ENCODE measurements at regions not wholly inside any gene's neighbourhood (a gene's known extent, or its start where the extent isn't known, plus 50 kb on each side); places are given as distances from the start of the nearest gene placed in this dataset.

DNA sequence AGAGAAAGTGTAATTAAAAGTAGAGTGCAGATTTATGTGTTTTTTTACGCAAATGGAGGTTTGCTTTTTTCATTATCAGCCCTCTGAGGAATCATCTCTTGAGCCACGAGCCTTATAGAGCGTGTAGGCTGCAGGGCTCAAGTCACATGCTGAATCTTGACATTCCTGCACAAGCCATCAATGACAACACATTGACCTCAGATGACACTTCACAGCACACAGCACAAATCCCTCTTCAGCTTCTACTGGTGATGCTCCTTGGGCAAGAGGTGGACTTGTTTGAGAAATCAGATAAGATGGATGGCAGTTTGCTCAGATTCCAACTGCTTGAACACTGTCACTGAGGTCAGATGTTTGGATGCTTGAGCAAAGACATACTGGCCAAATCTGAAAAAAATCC, 250.6 kb downstream of the SNCA start:
- H3K27ac Mint-ChIP-seq: no peak overlapping the region
- H3K27me3 Mint-ChIP-seq: peaks cover 3% of the 10 kb centered on the region
- H3K9me3 Mint-ChIP-seq (ENCODE audit: insufficient read depth): no peaks in the 10 kb centered on the region
- DNase-seq: no peak
- Histone ChIP-seq H3K4me3 (ENCODE audit: control extremely low read depth in 1 of 5, extremely low read depth in 1 of 5, insufficient read depth in 1 of 5, low read depth in 2 of 5, low read length in 4 of 5) (no peak overlapping the region), H3K36me3 (replicated peaks in 1 of 2; ENCODE audit: control extremely low read depth in 1 of 2, control insufficient read depth in 1 of 2, extremely low read depth in 1 of 2, insufficient read depth in 2 of 2, low read length in 1 of 2) (no peaks in the 10 kb centered on the region), H3K27me3 (replicated peaks in 1 of 4; ENCODE audit: control extremely low read depth in 1 of 4, control insufficient read depth in 3 of 4, insufficient read depth in 4 of 4, low read length in 3 of 4) (no peaks in the 10 kb centered on the region), H2AFZ (ENCODE audit: insufficient read depth, low read depth, low read length, poor library complexity, severe bottlenecking) (no peak overlapping the region), H3K4me2 (replicated peaks; ENCODE audit: low read depth, low read length, poor library complexity, severe bottlenecking) (no peak overlapping the region), H3K4me1 (ENCODE audit: control insufficient read depth in 2 of 2, insufficient read depth in 2 of 2, low read length in 2 of 2) (no peaks in the 10 kb centered on the region), H3K27ac (ENCODE audit: low read length in 2 of 2) (no peak overlapping the region), H3K9ac (ENCODE audit: low read length) (no peak overlapping the region), H3K9me3 (ENCODE audit: control extremely low read depth in 1 of 3, control insufficient read depth in 2 of 3, insufficient read depth in 1 of 3, low read length in 2 of 3) (no peaks in the 10 kb centered on the region), H3K79me2 (ENCODE audit: control insufficient read depth, insufficient read depth, low read length) (no peaks in the 10 kb centered on the region), H4K20me1 (ENCODE audit: control insufficient read depth, insufficient read depth, low read length, poor library complexity, severe bottlenecking) (no peaks in the 10 kb centered on the region)
- 80% methylated on average over 2 of the region's 3 CpGs for WGBS (ENCODE audit: insufficient coverage)
- ChIA-PET POLR2A (no interaction called here), CTCF (no interaction called here)
- H3K4me1 Mint-ChIP-seq: no peaks in the 10 kb centered on the region
- intact Hi-C loops (cut with micrococcal nuclease): no loop called here
- H3K4me3 Mint-ChIP-seq: no peak overlapping the region
- ATAC-seq (ENCODE audit: low read depth): no peak
- no peak for TF ChIP-seq CTCF (IDR thresholded peaks at IDR 0.05)
- TF ChIP-seq EZH2 (IDR thresholded peaks at IDR 0.05; ENCODE audit: borderline replicate concordance, insufficient read depth, low read depth, low read length, poor library complexity, severe bottlenecking): no peak

GRCh38 chr4:89582756-89583505, 254.0 kb downstream of the SNCA start:
- no peak overlapping the region for H3K27ac ChIP-seq (ENCODE audit: low read length in 2 of 2)
- no peak overlapping the region for H3K9ac ChIP-seq (ENCODE audit: low read length)
- ATAC-seq (ENCODE audit: low read depth): no peak
- TF ChIP-seq EZH2 (IDR thresholded peaks at IDR 0.05; ENCODE audit: borderline replicate concordance, insufficient read depth, low read depth, low read length, poor library complexity, severe bottlenecking) (no peak), CTCF (IDR thresholded peaks at IDR 0.05) (no peak)
- no peaks in the 10 kb centered on the region for H3K79me2 ChIP-seq (ENCODE audit: control insufficient read depth, insufficient read depth, low read length)
- H3K4me3 Mint-ChIP-seq: no peak overlapping the region
- no peaks in the 10 kb centered on the region for H3K9me3 Mint-ChIP-seq (ENCODE audit: insufficient read depth)
- POLR2A ChIA-PET: no interaction called here
- H3K9me3 ChIP-seq (ENCODE audit: control extremely low read depth in 1 of 3, control insufficient read depth in 2 of 3, insufficient read depth in 1 of 3, low read length in 2 of 3): no peaks in the 10 kb centered on the region
- no peaks in the 10 kb centered on the region for H4K20me1 ChIP-seq (ENCODE audit: control insufficient read depth, insufficient read depth, low read length, poor library complexity, severe bottlenecking)
- no peaks in the 10 kb centered on the region for H3K36me3 ChIP-seq (replicated peaks in 1 of 2; ENCODE audit: control extremely low read depth in 1 of 2, control insufficient read depth in 1 of 2, extremely low read depth in 1 of 2, insufficient read depth in 2 of 2, low read length in 1 of 2)
- no peaks in the 10 kb centered on the region for H3K4me1 ChIP-seq (ENCODE audit: control insufficient read depth in 2 of 2, insufficient read depth in 2 of 2, low read length in 2 of 2)
- CTCF ChIA-PET: no interaction called here
- no peak overlapping the region for H3K27ac Mint-ChIP-seq
- H3K4me3 ChIP-seq (ENCODE audit: control extremely low read depth in 1 of 5, extremely low read depth in 1 of 5, insufficient read depth in 1 of 5, low read depth in 2 of 5, low read length in 4 of 5): no peak overlapping the region
- intact Hi-C loops (cut with micrococcal nuclease): no loop called here
- H2AFZ ChIP-seq (ENCODE audit: insufficient read depth, low read depth, low read length, poor library complexity, severe bottlenecking): no peak overlapping the region
- H3K27me3 Mint-ChIP-seq: peaks cover 10% of the 10 kb centered on the region
- no peaks in the 10 kb centered on the region for H3K27me3 ChIP-seq (replicated peaks in 1 of 4; ENCODE audit: control extremely low read depth in 1 of 4, control insufficient read depth in 3 of 4, insufficient read depth in 4 of 4, low read length in 3 of 4)
- no peak overlapping the region for H3K4me2 ChIP-seq (replicated peaks; ENCODE audit: low read depth, low read length, poor library complexity, severe bottlenecking)
- WGBS (ENCODE audit: insufficient coverage): 80% methylated on average over 3 of the region's 5 CpGs
- H3K4me1 Mint-ChIP-seq: no peaks in the 10 kb centered on the region
- DNase-seq: no peak
